ENCODE measurements at regions not wholly inside any gene's neighbourhood (a gene's known extent, or its start where the extent isn't known, plus 50 kb on each side); places are given as distances from the start of the nearest gene placed in this dataset.

DNA sequence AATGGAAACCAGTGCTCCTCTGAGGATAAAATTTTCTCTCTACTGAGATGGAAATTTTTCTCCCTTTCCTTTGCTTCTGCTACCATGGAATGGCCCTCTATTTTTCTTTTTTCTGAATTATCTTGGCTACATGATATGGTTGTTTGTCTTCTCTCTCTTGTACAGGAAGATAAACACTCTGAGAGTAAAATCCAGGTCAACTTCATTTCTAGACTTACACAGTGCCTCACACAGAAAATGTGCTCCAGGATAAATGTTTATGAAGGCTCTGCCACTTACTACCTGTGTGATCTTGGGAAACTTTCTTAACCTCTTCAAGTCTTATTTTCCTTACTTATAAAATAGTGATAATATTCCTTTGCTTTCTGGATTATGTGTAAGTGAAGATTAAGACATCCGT lies 153.9 kb downstream of the PRELID2 start:
- no peak for DNase-seq (ENCODE audit: low spot score)
- no peak for TF ChIP-seq CTCF (IDR thresholded peaks at IDR 0.05; ENCODE audit: borderline replicate concordance, control extremely low read depth, extremely low read depth, insufficient read depth, missing control alignments)
- in situ Hi-C loops (cut with MboI; ENCODE audit: low sequenced_read_pairs, unreplicated experiment), result no loop called here

- no peak for DNase-seq (ENCODE audit: low spot score)
- in situ Hi-C loops (cut with MboI; ENCODE audit: low sequenced_read_pairs, unreplicated experiment), result no loop called here
- TF ChIP-seq CTCF (IDR thresholded peaks at IDR 0.05; ENCODE audit: borderline replicate concordance, control extremely low read depth, extremely low read depth, insufficient read depth, missing control alignments), result no peak
Observed at GRCh38 chr5:145680767-145681166, 154.4 kb downstream of the PRELID2 start.

DNA sequence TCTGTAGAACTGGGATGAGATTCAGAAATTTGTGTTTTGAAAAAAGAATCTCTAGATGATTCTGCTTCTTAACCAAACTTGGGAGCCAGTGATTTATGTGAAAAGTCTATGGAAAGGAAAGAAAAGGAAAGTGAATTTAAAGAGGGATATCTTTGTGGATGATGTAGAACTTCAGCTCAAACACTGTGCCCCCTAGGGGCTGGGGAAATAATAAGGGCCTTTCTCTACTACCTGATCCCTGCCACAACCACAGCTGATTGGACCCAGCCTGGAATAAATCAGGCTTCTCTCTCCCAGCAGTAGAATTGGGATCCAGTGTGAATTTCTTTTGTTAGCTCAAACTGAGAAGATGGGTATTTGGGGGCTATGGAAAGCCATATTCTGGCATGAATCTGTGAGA lies 155.0 kb downstream of the PRELID2 start:
- DNase-seq (ENCODE audit: low spot score), result no peak
- in situ Hi-C loops (cut with MboI; ENCODE audit: low sequenced_read_pairs, unreplicated experiment), result no loop called here
- TF ChIP-seq CTCF (IDR thresholded peaks at IDR 0.05; ENCODE audit: borderline replicate concordance, control extremely low read depth, extremely low read depth, insufficient read depth, missing control alignments), result no peak

DNA sequence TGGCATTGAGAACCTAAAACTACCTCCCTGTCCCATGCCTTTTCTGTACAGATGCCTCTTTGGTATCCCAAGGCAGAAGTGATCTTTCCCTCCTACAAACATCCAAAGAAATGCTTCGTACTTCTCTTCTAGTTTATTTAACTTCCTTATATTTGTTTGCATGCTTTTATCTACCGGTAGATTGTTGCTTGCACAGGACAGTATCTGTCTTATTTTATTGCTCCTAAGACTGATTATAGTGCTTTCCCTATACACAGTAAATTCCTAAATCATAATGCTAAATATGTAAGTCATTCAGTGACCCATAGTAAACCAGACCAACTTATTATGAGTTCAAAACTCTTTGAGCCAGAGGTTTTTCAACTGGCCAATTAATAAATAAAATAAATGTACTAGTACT lies 156.9 kb downstream of the PRELID2 start:
- in situ Hi-C loops (cut with MboI; ENCODE audit: low sequenced_read_pairs, unreplicated experiment), result no loop called here
- TF ChIP-seq CTCF (IDR thresholded peaks at IDR 0.05; ENCODE audit: borderline replicate concordance, control extremely low read depth, extremely low read depth, insufficient read depth, missing control alignments), result no peak
- no peak for DNase-seq (ENCODE audit: low spot score)

GRCh38 chr5:145673786-145674185 lies 161.4 kb downstream of the PRELID2 start:
- DNase-seq (ENCODE audit: low spot score), result no peak

DNA sequence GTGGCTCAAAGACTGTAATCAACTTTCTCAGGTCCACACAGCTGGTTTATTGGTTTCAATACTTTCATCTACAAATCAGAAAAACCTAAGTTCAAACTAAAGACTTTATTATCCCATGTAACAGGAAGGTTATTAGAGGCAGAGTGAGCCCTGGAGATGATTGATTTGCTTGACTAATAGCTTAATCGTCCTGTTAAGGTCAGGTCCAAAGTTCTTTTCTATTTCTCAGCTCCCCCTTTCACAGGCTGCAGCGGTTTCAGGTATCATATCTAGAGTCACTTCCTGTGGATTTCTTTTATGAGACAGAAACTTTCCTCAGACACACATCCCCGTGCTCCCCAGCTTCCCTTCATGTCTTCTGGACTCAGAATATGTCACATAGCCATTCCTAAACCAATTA lies 166.4 kb downstream of the PRELID2 start:
- no peak for TF ChIP-seq CTCF (IDR thresholded peaks at IDR 0.05; ENCODE audit: borderline replicate concordance, control extremely low read depth, extremely low read depth, insufficient read depth, missing control alignments)
- in situ Hi-C loops (cut with MboI; ENCODE audit: low sequenced_read_pairs, unreplicated experiment), result no loop called here
- no peak for DNase-seq (ENCODE audit: low spot score)

More at GRCh38 chr5:145673786-145674185, 161.4 kb downstream of the PRELID2 start:
- in situ Hi-C loops (cut with MboI; ENCODE audit: low sequenced_read_pairs, unreplicated experiment), result no loop called here
- no peak for TF ChIP-seq CTCF (IDR thresholded peaks at IDR 0.05; ENCODE audit: borderline replicate concordance, control extremely low read depth, extremely low read depth, insufficient read depth, missing control alignments)

DNA sequence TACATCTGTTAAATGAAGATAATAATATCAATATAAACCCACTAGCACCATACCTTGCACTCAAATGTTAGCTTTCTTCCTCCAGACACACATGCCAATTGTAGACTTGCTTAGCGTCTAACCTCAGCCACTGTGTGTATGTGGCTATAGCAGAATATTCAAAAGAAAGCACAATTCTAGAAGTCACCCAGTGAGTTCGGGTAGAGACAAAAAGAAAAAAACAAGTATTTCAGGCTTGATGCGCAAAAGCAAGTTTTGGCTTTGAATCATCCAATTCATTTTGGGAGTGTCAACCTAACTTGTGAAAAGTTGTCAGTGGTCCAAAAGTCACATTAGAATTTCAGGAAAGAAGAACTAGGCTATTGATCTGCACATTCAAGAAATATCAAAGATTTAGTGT lies 167.4 kb downstream of the PRELID2 start:
- no peak for DNase-seq (ENCODE audit: low spot score)
- in situ Hi-C loops (cut with MboI; ENCODE audit: low sequenced_read_pairs, unreplicated experiment), result no loop called here
- TF ChIP-seq CTCF (IDR thresholded peaks at IDR 0.05; ENCODE audit: borderline replicate concordance, control extremely low read depth, extremely low read depth, insufficient read depth, missing control alignments), result no peak

Measured in GM13976 (cell line).